ENCODE measurements at regions not wholly inside any gene's neighbourhood (a gene's known extent, or its start where the extent isn't known, plus 50 kb on each side); places are given as distances from the start of the nearest gene placed in this dataset.

DNA sequence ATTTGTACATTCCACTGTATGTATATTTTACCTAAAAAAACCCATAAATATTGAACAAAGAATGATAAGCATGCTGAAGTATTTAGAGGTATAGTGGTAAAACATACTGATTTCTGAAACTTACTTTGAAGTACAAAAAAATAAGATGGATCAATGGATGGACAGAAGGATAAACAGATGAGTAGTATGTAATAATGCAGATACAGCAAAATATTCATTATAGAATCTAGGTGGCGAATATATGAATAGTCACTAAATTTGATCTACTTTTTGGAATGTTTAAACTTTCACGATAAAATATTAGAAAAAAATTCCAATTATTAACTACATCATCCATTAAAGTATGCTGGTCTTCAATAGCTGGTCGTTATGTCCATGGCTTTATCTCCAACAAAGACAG, 51.9 kb upstream of the GNB4 start:
- no peak for TF ChIP-seq POLR2A (IDR thresholded peaks at IDR 0.05; ENCODE audit: low read depth, low read length)
- TF ChIP-seq, protein P1, sequence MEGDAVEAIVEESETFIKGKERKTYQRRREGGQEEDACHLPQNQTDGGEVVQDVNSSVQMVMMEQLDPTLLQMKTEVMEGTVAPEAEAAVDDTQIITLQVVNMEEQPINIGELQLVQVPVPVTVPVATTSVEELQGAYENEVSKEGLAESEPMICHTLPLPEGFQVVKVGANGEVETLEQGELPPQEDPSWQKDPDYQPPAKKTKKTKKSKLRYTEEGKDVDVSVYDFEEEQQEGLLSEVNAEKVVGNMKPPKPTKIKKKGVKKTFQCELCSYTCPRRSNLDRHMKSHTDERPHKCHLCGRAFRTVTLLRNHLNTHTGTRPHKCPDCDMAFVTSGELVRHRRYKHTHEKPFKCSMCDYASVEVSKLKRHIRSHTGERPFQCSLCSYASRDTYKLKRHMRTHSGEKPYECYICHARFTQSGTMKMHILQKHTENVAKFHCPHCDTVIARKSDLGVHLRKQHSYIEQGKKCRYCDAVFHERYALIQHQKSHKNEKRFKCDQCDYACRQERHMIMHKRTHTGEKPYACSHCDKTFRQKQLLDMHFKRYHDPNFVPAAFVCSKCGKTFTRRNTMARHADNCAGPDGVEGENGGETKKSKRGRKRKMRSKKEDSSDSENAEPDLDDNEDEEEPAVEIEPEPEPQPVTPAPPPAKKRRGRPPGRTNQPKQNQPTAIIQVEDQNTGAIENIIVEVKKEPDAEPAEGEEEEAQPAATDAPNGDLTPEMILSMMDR (conservative IDR thresholded peaks at IDR 0.05; ENCODE audit: low read depth, low read length) = no peak
- TF ChIP-seq MAFK (IDR thresholded peaks at IDR 0.05; ENCODE audit: low read depth, low read length) = peak; percentile 74
- TF ChIP-seq SMC3 (IDR thresholded peaks at IDR 0.05; ENCODE audit: low read depth, low read length) = no peak
- TF ChIP-seq CEBPB (IDR thresholded peaks at IDR 0.05; ENCODE audit: low read depth, low read length) = no peak
- TF ChIP-seq BHLHE40 (IDR thresholded peaks at IDR 0.05; ENCODE audit: low read depth, low read length) = no peak
- TF ChIP-seq, protein P2, sequence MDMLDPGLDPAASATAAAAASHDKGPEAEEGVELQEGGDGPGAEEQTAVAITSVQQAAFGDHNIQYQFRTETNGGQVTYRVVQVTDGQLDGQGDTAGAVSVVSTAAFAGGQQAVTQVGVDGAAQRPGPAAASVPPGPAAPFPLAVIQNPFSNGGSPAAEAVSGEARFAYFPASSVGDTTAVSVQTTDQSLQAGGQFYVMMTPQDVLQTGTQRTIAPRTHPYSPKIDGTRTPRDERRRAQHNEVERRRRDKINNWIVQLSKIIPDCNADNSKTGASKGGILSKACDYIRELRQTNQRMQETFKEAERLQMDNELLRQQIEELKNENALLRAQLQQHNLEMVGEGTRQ (IDR thresholded peaks at IDR 0.05; ENCODE audit: low read depth, low read length) = no peak
- TF ChIP-seq RCOR1 (IDR thresholded peaks at IDR 0.05; ENCODE audit: insufficient replicate concordance, low read length) = no peak
- no peak for TF ChIP-seq MAZ (IDR thresholded peaks at IDR 0.05; ENCODE audit: borderline replicate concordance, low read depth, low read length)
